ENCODE measurements at regions not wholly inside any gene's neighbourhood (a gene's known extent, or its start where the extent isn't known, plus 50 kb on each side); places are given as distances from the start of the nearest gene placed in this dataset.

- DNase-seq (no peak), ATAC-seq (ENCODE audit: poor library complexity) (no peak)
- intact Hi-C loops (cut with DNase I) = no loop called here
Measured at GRCh38 chr5:39998518-39998917, 573.7 kb upstream of the DAB2 start.

- intact Hi-C loops (cut with DNase I) = no loop called here
- ATAC-seq (ENCODE audit: poor library complexity) = no peak
- DNase-seq = no peak
Measured at GRCh38 chr5:39995990-39996389, 571.2 kb upstream of the DAB2 start.

- intact Hi-C loops (cut with DNase I) = no loop called here
- no peak for DNase-seq
- no peak for ATAC-seq (ENCODE audit: poor library complexity)
Measured at GRCh38 chr5:39992617-39993202, 567.9 kb upstream of the DAB2 start.

- ATAC-seq (ENCODE audit: poor library complexity) (no peak), DNase-seq (no peak)
- intact Hi-C loops (cut with DNase I) = no loop called here
Measured at GRCh38 chr5:39986614-39987013, 561.8 kb upstream of the DAB2 start.

GRCh38 chr5:39980056-39980455 lies 555.3 kb upstream of the DAB2 start:
- ATAC-seq (ENCODE audit: poor library complexity) = no peak
- intact Hi-C loops (cut with DNase I) = no loop called here

GRCh38 chr5:39977066-39977655 lies 552.4 kb upstream of the DAB2 start:
- DNase-seq = no peak
- no peak for ATAC-seq (ENCODE audit: poor library complexity)
- intact Hi-C loops (cut with DNase I) = no loop called here

More at GRCh38 chr5:39980056-39980455, 555.3 kb upstream of the DAB2 start:
- no peak for DNase-seq

GRCh38 chr5:39970117-39970798 lies 545.5 kb upstream of the DAB2 start:
- DNase-seq (no peak), ATAC-seq (ENCODE audit: poor library complexity) (no peak)
- intact Hi-C loops (cut with DNase I) = no loop called here

- intact Hi-C loops (cut with DNase I) = no loop called here
- no peak for DNase-seq
- ATAC-seq (ENCODE audit: poor library complexity) = no peak
Measured at GRCh38 chr5:39968381-39968780, 543.6 kb upstream of the DAB2 start.

GRCh38 chr5:39955156-39955555 lies 530.4 kb upstream of the DAB2 start:
- intact Hi-C loops (cut with DNase I) = no loop called here
- DNase-seq = no peak
- ATAC-seq (ENCODE audit: poor library complexity) = no peak

- intact Hi-C loops (cut with DNase I) = no loop called here
- DNase-seq (no peak), ATAC-seq (ENCODE audit: poor library complexity) (no peak)
Measured at GRCh38 chr5:39951070-39951469, 526.3 kb upstream of the DAB2 start.

- intact Hi-C loops (cut with DNase I) = loop anchor here (5.0 kb wide), 1 partner anchor 738 kb away; no protein-coding TSS in a partner anchor
- DNase-seq (peak; percentile 20), ATAC-seq (ENCODE audit: poor library complexity) (peak; percentile 78)
Measured at GRCh38 chr5:39948867-39949468, 524.2 kb upstream of the DAB2 start.

GRCh38 chr5:39948341-39948740 lies 523.6 kb upstream of the DAB2 start:
- intact Hi-C loops (cut with DNase I) = loop anchor here (5.0 kb wide), 1 partner anchor 739 kb away; no protein-coding TSS in a partner anchor
- DNase-seq = no peak
- ATAC-seq (ENCODE audit: poor library complexity) = no peak

- intact Hi-C loops (cut with DNase I) = loop anchor here (5.0 kb wide), 1 partner anchor 740 kb away; no protein-coding TSS in a partner anchor
- ATAC-seq (ENCODE audit: poor library complexity) (no peak), DNase-seq (no peak)
Measured at GRCh38 chr5:39947657-39948056, 522.9 kb upstream of the DAB2 start.

- intact Hi-C loops (cut with DNase I) = loop anchor here (5.0 kb wide), 1 partner anchor 741 kb away; no protein-coding TSS in a partner anchor
- no peak for DNase-seq
- no peak for ATAC-seq (ENCODE audit: poor library complexity)
Measured at GRCh38 chr5:39946356-39947045, 521.7 kb upstream of the DAB2 start.

- no peak for ATAC-seq (ENCODE audit: poor library complexity)
Measured at GRCh38 chr5:39945870-39946269, 521.1 kb upstream of the DAB2 start.

GRCh38 chr5:39943811-39944210 lies 519.0 kb upstream of the DAB2 start:
- intact Hi-C loops (cut with DNase I) = no loop called here
- DNase-seq = no peak

More at GRCh38 chr5:39945870-39946269, 521.1 kb upstream of the DAB2 start:
- no peak for DNase-seq
- intact Hi-C loops (cut with DNase I) = loop anchor here (5.0 kb wide), 1 partner anchor 741 kb away; no protein-coding TSS in a partner anchor

GRCh38 chr5:39942606-39943005 lies 517.8 kb upstream of the DAB2 start:
- ATAC-seq (ENCODE audit: poor library complexity) = no peak
- intact Hi-C loops (cut with DNase I) = no loop called here
- no peak for DNase-seq

More at GRCh38 chr5:39943811-39944210, 519.0 kb upstream of the DAB2 start:
- ATAC-seq (ENCODE audit: poor library complexity) = no peak

GRCh38 chr5:39941416-39941815 lies 516.6 kb upstream of the DAB2 start:
- ATAC-seq (ENCODE audit: poor library complexity) (no peak), DNase-seq (no peak)
- intact Hi-C loops (cut with DNase I) = no loop called here

- ATAC-seq (ENCODE audit: poor library complexity) = no peak
- intact Hi-C loops (cut with DNase I) = no loop called here
- no peak for DNase-seq
Measured at GRCh38 chr5:39934830-39935229, 510.1 kb upstream of the DAB2 start.
